22Rv1 (cell line): ENCODE measurements at regions not wholly inside any gene's neighbourhood (a gene's known extent, or its start where the extent isn't known, plus 50 kb on each side); places are given as distances from the start of the nearest gene placed in this dataset.

Experiments used
- CTCF ChIP-seq: fragments of 450-650 bp; IDR thresholded peaks from 2 replicates; pipeline ENCODE4 v1.5.1; 2017; ENCODE audit warnings: mild to moderate bottlenecking
- ZFX ChIP-seq: fragments of 450-650 bp; IDR thresholded peaks from 2 replicates; pipeline ENCODE4 v1.6.1; 2017; ENCODE audit warnings: antibody characterized with exemption, borderline replicate concordance

DNA sequence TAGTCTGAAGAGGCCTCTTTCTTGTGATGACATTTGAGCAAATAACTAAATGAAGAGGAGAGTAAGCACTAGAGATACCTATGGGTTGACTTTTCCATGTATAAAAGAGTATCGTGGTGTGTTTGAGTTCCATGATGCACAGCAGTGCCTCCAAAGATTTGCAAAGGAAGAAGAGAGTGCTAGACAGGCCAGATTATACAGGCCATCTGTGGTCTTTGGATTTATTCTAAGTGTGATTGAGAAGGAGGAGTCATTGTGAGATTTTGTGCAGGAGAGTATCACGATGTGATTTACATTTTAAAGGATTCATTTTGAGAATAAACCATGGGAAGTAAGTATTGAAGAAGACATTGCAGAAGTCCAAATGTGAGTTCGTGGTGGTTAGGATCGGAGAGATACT, 695.9 kb upstream of the FAM98A start:
- TF ChIP-seq CTCF (no peak), ZFX (no peak)
